Tibial nerve (tissue), 4 donors: ENCODE measurements at regions not wholly inside any gene's neighbourhood (a gene's known extent, or its start where the extent isn't known, plus 50 kb on each side); places are given as distances from the start of the nearest gene placed in this dataset.

Experiments used
- DNase-seq, 2 donors: peaks; one replicate each; pipeline ENCODE4 v3.0.0-alpha.2; 2019; ENCODE audit warnings: low spot score in 2 of 2
- H3K27ac ChIP-seq, 4 donors: fragments of 200-600 bp; sonication (generic) in 3 of 4; one replicate each; pipeline ENCODE4 v1.5.1; 2017 to 2019; ENCODE audit warnings: mild to moderate bottlenecking in 1 of 4
- H3K27me3 ChIP-seq, 2 donors: fragments of 200-600 bp; sonication (generic) in 1 of 2; one replicate each; pipeline versions ENCODE4 v1.5.1 to v1.6.0; 2017 to 2019
- H3K36me3 ChIP-seq, 3 donors: fragments of 200-600 bp; sonication (generic); one replicate each; pipeline ENCODE4 v1.5.1; 2018 to 2019
- H3K4me1 ChIP-seq, 4 donors: fragments of 200-600 bp; sonication (generic) in 3 of 4; one replicate each; pipeline ENCODE4 v1.5.1; 2017 to 2019
- H3K4me3 ChIP-seq, 4 donors: fragments of 200-600 bp; sonication (generic) in 3 of 4; one replicate each; pipeline ENCODE4 v1.5.1; 2017 to 2019; ENCODE audit warnings: mild to moderate bottlenecking in 1 of 4, moderate library complexity in 1 of 4
- H3K9me3 ChIP-seq, 4 donors: fragments of 200-600 bp; sonication (generic) in 3 of 4; one replicate each; pipeline ENCODE4 v1.5.1; 2017 to 2019
- CTCF ChIP-seq, 5 experiments: fragments of 200-600 bp in 3 of 5; fragments of 450-650 bp in 2 of 5; sonication (generic) in 3 of 5; IDR thresholded peaks; one replicate each; pipeline ENCODE4 v1.5.1; 2016 to 2019; ENCODE audit warnings: antibody characterized with exemption in 5 of 5, mild to moderate bottlenecking in 3 of 5, moderate library complexity in 2 of 5
- EP300 ChIP-seq, 2 donors: sonication (generic); formaldehyde crosslinking; IDR thresholded peaks; one replicate each; pipeline ENCODE4 v1.6.1; 2017; ENCODE audit warnings: antibody characterized with exemption in 2 of 2, mild to moderate bottlenecking in 1 of 2
- POLR2A ChIP-seq, 2 donors: fragments of 450-650 bp; IDR thresholded peaks; one replicate each; pipeline ENCODE4 v1.6.1; 2017; ENCODE audit warnings: antibody characterized with exemption in 2 of 2, mild to moderate bottlenecking in 2 of 2, moderate library complexity in 2 of 2
- WGBS, 2 donors: methylation state at CpG; one replicate each; pipeline ENCODE4 v1.1.5; 2018; 5-methylcytosine and 5-hydroxymethylcytosine counted together

- TF ChIP-seq EP300 (IDR thresholded peaks at IDR 0.05) (no peak), CTCF (IDR thresholded peaks at IDR 0.05) (no peak), POLR2A (IDR thresholded peaks at IDR 0.05) (no peak)
These were observed 182.5 kb upstream of the LINC00305 start for GRCh38 chr18:64331419-64331818.

DNA sequence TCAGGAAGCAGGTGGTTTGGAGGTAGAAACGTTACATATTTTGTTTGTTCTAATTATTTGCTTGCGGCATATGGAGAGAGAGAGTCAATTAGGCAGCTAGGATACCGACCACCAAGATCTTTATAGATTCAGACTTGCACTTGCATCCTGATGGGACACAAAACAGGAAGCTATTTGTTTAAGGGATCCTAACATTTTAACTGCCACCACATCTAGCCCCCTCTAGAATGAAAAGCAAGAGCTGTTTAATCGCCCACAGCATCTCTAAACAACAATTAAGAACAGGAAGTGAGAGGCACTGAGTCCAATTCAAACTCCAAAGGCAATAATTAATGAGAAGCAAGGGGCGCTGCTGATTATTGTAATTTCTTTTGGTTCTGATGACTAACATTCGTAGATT, 182.0 kb upstream of the LINC00305 start:
- Histone ChIP-seq H3K4me1 (no peaks in the 10 kb centered on the region), H3K36me3 (no peaks in the 10 kb centered on the region), H3K27me3 (no peaks in the 10 kb centered on the region), H3K27ac (no peak overlapping the region), H3K4me3 (no peak overlapping the region), H3K9me3 (no peaks in the 10 kb centered on the region)
- DNase-seq = no peak
- WGBS, 2 donors = 51 to 65% methylated on average over 6 of the region's 6 CpGs
- no peak for TF ChIP-seq EP300 (IDR thresholded peaks at IDR 0.05)
- TF ChIP-seq CTCF (IDR thresholded peaks at IDR 0.05) = no peak
- no peak for TF ChIP-seq POLR2A (IDR thresholded peaks at IDR 0.05)

More at GRCh38 chr18:64331419-64331818, 182.5 kb upstream of the LINC00305 start:
- no peaks in the 10 kb centered on the region for H3K27me3 ChIP-seq
- no peak overlapping the region for H3K4me3 ChIP-seq
- H3K9me3 ChIP-seq = no peaks in the 10 kb centered on the region
- 92% methylated on average over 1 of the region's 1 CpG for WGBS, 2 donors
- no peaks in the 10 kb centered on the region for H3K4me1 ChIP-seq
- no peak for DNase-seq
- no peaks in the 10 kb centered on the region for H3K36me3 ChIP-seq
- no peak overlapping the region for H3K27ac ChIP-seq

DNA sequence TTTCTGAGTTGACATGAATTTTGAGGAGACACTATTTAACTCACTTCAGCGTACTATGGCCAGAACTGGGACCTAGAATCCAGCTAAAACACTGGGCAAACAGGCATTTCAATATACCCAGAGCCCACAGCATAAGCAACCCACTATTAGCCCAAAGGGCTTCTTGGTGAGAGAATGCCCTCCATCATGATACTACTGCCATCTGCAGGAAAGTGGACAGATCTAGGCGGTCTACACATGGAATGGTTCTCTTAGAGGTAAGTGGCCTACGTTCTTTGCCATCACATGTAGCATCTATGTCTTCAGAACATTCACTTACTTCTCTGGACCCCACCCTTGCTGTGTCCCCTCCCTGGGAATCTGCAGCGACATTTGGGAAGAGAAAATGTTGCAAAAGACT, 181.3 kb upstream of the LINC00305 start:
- H3K4me3 ChIP-seq = no peak overlapping the region
- no peaks in the 10 kb centered on the region for H3K9me3 ChIP-seq
- WGBS, 2 donors = 93 to 94% methylated on average over 4 of the region's 4 CpGs
- H3K4me1 ChIP-seq = no peaks in the 10 kb centered on the region
- no peak overlapping the region for H3K27ac ChIP-seq
- H3K36me3 ChIP-seq = no peaks in the 10 kb centered on the region
- no peak for TF ChIP-seq EP300 (IDR thresholded peaks at IDR 0.05)
- no peak for TF ChIP-seq POLR2A (IDR thresholded peaks at IDR 0.05)
- no peak for TF ChIP-seq CTCF (IDR thresholded peaks at IDR 0.05)
- no peak for DNase-seq
- no peaks in the 10 kb centered on the region for H3K27me3 ChIP-seq

DNA sequence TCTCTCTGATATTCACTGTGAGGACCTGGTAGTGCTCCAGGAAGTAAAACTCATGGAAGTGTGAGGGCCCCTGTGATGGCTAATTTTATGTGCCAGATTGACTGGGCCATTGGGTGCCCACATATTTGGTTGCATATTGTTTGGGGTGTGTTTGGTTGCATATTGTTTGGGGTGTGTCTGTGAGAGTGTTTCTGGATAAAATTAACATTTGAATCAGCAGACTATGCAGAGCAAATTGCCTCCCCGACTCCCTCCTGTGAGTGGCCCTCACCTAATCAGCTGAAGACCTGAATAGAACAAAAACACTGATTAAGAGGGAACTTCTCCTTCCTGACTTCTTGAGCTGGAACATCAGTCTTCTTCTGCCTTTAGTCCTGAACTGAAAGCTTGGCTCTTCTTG, 173.3 kb upstream of the LINC00305 start:
- Histone ChIP-seq H3K4me1 (no peaks in the 10 kb centered on the region), H3K27ac (no peak overlapping the region), H3K4me3 (no peak overlapping the region), H3K9me3 (peaks cover 0 to 8% (median 0%) of the 10 kb centered on the region in 4 donors), H3K27me3 (no peaks in the 10 kb centered on the region), H3K36me3 (no peaks in the 10 kb centered on the region)
- no peak for DNase-seq
- WGBS, 2 donors = 68 to 94% methylated on average over 1 of the region's 1 CpG
- TF ChIP-seq POLR2A (IDR thresholded peaks at IDR 0.05) = no peak
- no peak for TF ChIP-seq CTCF (IDR thresholded peaks at IDR 0.05)
- TF ChIP-seq EP300 (IDR thresholded peaks at IDR 0.05) = no peak

DNA sequence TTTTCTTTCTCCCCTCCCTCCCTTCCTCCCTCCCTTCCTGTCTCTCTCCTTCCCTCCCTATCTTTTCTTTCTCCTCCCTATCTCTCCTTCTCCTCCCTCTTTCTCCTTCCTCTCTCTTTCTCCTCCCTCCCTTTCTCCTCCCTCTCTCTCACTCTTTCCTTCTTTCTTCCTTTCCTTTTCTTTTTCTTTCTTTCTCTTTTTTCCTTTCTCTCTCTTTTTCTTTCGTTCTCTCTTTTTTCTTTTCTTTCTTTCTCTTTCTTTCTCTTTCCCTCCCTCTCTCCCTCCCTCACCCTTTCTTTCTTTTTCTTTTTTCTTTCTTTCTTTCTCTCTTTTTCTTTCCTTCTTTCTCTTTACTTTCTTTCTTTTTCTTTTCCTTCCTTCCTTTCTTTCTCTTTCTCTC, 169.7 kb upstream of the LINC00305 start:
- H3K4me1 ChIP-seq = no peaks in the 10 kb centered on the region
- no peaks in the 10 kb centered on the region for H3K36me3 ChIP-seq
- peaks cover 0 to 15% (median 0%) of the 10 kb centered on the region in 4 donors for H3K9me3 ChIP-seq
- no peak for TF ChIP-seq POLR2A (IDR thresholded peaks at IDR 0.05)
- no peak for TF ChIP-seq EP300 (IDR thresholded peaks at IDR 0.05)
- TF ChIP-seq CTCF (IDR thresholded peaks at IDR 0.05) = no peak
- no peaks in the 10 kb centered on the region for H3K27me3 ChIP-seq
- whole genome bisulfite sequencing, 2 donors = 92 to 94% methylated on average over 1 of the region's 1 CpG
- no peak overlapping the region for H3K4me3 ChIP-seq
- DNase-seq = no peak
- no peak overlapping the region for H3K27ac ChIP-seq
